Lower leg skin (tissue), 3 donors: ENCODE measurements at regions not wholly inside any gene's neighbourhood (a gene's known extent, or its start where the extent isn't known, plus 50 kb on each side); places are given as distances from the start of the nearest gene placed in this dataset.

Source experiments
- CTCF ChIP-seq, 3 donors: fragments of 450-650 bp; IDR thresholded peaks; one replicate each; pipeline ENCODE4 v1.5.1; 2016; ENCODE audit warnings: antibody characterized with exemption in 3 of 3, mild to moderate bottlenecking in 3 of 3, moderate library complexity in 2 of 3
- POLR2A ChIP-seq, 2 donors: fragments of 450-650 bp; IDR thresholded peaks; one replicate each; pipeline ENCODE4 v1.6.1; 2016 to 2017; ENCODE audit warnings: antibody characterized with exemption in 2 of 2, mild to moderate bottlenecking in 1 of 2, moderate library complexity in 1 of 2

- TF ChIP-seq POLR2A (IDR thresholded peaks at IDR 0.05) (no peak), CTCF (IDR thresholded peaks at IDR 0.05) (no peak)
These were observed 100.0 kb downstream of the KLF5 start for GRCh38 chr13:73158851-73159250.
